GM23248 (cell line): ENCODE measurements at regions not wholly inside any gene's neighbourhood (a gene's known extent, or its start where the extent isn't known, plus 50 kb on each side); places are given as distances from the start of the nearest gene placed in this dataset.

Experiments
- DNase-seq: peaks from one replicate; pipeline ENCODE4 v3.0.0-alpha.2; 2015
- H2AFZ ChIP-seq: fragments of 200-600 bp; sonication (generic); 2 replicates; pipeline ENCODE4 v1.6.1; 2016; ENCODE audit warnings: antibody characterized with exemption
- H3F3A ChIP-seq: fragments of 200-600 bp; sonication (generic); 2 replicates; pipeline ENCODE4 v1.6.1; 2016; ENCODE audit warnings: mild to moderate bottlenecking, antibody characterized with exemption, mixed run types; ENCODE audit not compliant: insufficient read depth
- H3K27ac ChIP-seq: fragments of 200-600 bp; sonication (generic); 2 replicates; pipeline ENCODE4 v1.5.1; 2016; ENCODE audit warnings: mild to moderate bottlenecking
- H3K27me3 ChIP-seq: fragments of 200-600 bp; sonication (generic); replicated peaks from 2 replicates; pipeline ENCODE4 v1.6.1; 2016; ENCODE audit warnings: mild to moderate bottlenecking; ENCODE audit not compliant: insufficient read depth
- H3K36me3 ChIP-seq: fragments of 200-600 bp; sonication (generic); 2 replicates; pipeline ENCODE4 v1.6.1; 2016; ENCODE audit warnings: low read depth, mild to moderate bottlenecking
- H3K4me1 ChIP-seq: fragments of 200-600 bp; sonication (generic); 2 replicates; pipeline ENCODE4 v1.6.1; 2016; ENCODE audit warnings: mild to moderate bottlenecking; ENCODE audit not compliant: insufficient read depth
- H3K4me2 ChIP-seq: fragments of 200-600 bp; sonication (generic); one replicate; pipeline ENCODE4 v1.6.1; 2016; ENCODE audit warnings: mild to moderate bottlenecking; ENCODE audit not compliant: unreplicated experiment
- H3K4me3 ChIP-seq: fragments of 200-600 bp; sonication (generic); 2 replicates; pipeline ENCODE4 v1.5.1; 2016; ENCODE audit warnings: mild to moderate bottlenecking
- H3K79me2 ChIP-seq: fragments of 200-600 bp; sonication (generic); 2 replicates; pipeline ENCODE4 v1.6.1; 2016; ENCODE audit warnings: mild to moderate bottlenecking; ENCODE audit not compliant: insufficient read depth
- H3K9ac ChIP-seq: fragments of 200-600 bp; sonication (generic); 2 replicates; pipeline ENCODE4 v1.6.1; 2016; ENCODE audit warnings: mild to moderate bottlenecking
- H3K9me2 ChIP-seq: fragments of 200-600 bp; sonication (generic); 2 replicates; pipeline ENCODE4 v1.6.1; 2016; ENCODE audit warnings: mixed run types, mild to moderate bottlenecking, moderate library complexity; ENCODE audit not compliant: insufficient read depth
- H3K9me3 ChIP-seq: fragments of 200-600 bp; sonication (generic); one replicate; pipeline ENCODE4 v1.6.1; 2017; ENCODE audit warnings: low read depth
- H4K20me1 ChIP-seq: fragments of 200-600 bp; sonication (generic); 2 replicates; pipeline ENCODE4 v1.6.0; 2016; ENCODE audit not compliant: insufficient read depth
- EZH2 ChIP-seq: fragments of 200-600 bp; sonication (generic); IDR thresholded peaks from 2 replicates; pipeline ENCODE4 v1.6.1; 2018; ENCODE audit warnings: antibody characterized with exemption, mild to moderate bottlenecking; ENCODE audit not compliant: insufficient read depth, poor library complexity, severe bottlenecking
- EZH2phosphoT487 ChIP-seq: fragments of 200-600 bp; sonication (generic); IDR thresholded peaks from 2 replicates; pipeline ENCODE4 v1.6.1; 2018; ENCODE audit warnings: antibody characterized with exemption, moderate library complexity, mild to moderate bottlenecking, low read depth; ENCODE audit not compliant: insufficient read depth
- WGBS, 2 experiments: methylation state at CpG; one replicate each; pipeline ENCODE4 v1.1.6; 2015 to 2017; ENCODE audit warnings: low lambda C conversion rate in 2 of 2, low coverage in 1 of 2; ENCODE audit errors: missing lambda C conversion rate in 2 of 2; 5-methylcytosine and 5-hydroxymethylcytosine counted together
- in situ Hi-C: fragments of 300-500 bp; cut with MboI; formaldehyde crosslinking; loops from 2 replicates; pipeline ENCODE4 v1.15.0; 2020

GRCh38 chr20:24833592-24833991 is 115.5 kb upstream of the CST7 start:
- Histone ChIP-seq H3K4me3 (no peak overlapping the region), H3K9me2 (no peaks in the 10 kb centered on the region), H3K36me3 (no peaks in the 10 kb centered on the region), H3K9ac (no peak overlapping the region), H3K79me2 (no peaks in the 10 kb centered on the region), H3K9me3 (no peaks in the 10 kb centered on the region), H4K20me1 (no peaks in the 10 kb centered on the region), H3K4me2 (no peak overlapping the region), H3K27ac (no peak overlapping the region), H3K27me3 (0 out of 2 replicates have a peak, but pooled peaks cover 6% of the 10 kb centered on the region), H3F3A (peaks cover 7% of the 10 kb centered on the region; the same call in 1 of the 2 replicates), H3K4me1 (peaks cover 11% of the 10 kb centered on the region; the same call in 1 of the 2 replicates), H2AFZ (no peak overlapping the region)
- DNase-seq: no peak
- TF ChIP-seq EZH2phosphoT487 (no peak), EZH2 (no peak)
- in situ Hi-C loops: no loop called here
- 61 to 65% methylated on average over 6 of the region's 6 CpGs for WGBS, 2 experiments

GRCh38 chr20:24834310-24834709 is 114.8 kb upstream of the CST7 start:
- Histone ChIP-seq H3K9me2 (no peaks in the 10 kb centered on the region), H3K4me2 (no peak overlapping the region), H3K9me3 (no peaks in the 10 kb centered on the region), H2AFZ (no peak overlapping the region), H3K4me1 (peaks cover 19% of the 10 kb centered on the region), H3K4me3 (no peak overlapping the region), H4K20me1 (no peaks in the 10 kb centered on the region), H3K9ac (no peak overlapping the region), H3K79me2 (no peaks in the 10 kb centered on the region), H3F3A (peaks cover 12% of the 10 kb centered on the region; the same call in 1 of the 2 replicates), H3K36me3 (no peaks in the 10 kb centered on the region), H3K27ac (no peak overlapping the region), H3K27me3 (0 out of 2 replicates have a peak, but pooled peaks cover 6% of the 10 kb centered on the region)
- no peak for TF ChIP-seq EZH2
- TF ChIP-seq EZH2phosphoT487: no peak
- in situ Hi-C loops: no loop called here
- no peak for DNase-seq
- WGBS, 2 experiments: 81 to 85% methylated on average over 1 of the region's 1 CpG

GRCh38 chr20:24835195-24835594 is 113.9 kb upstream of the CST7 start:
- no peak for DNase-seq
- H3K36me3 ChIP-seq: no peaks in the 10 kb centered on the region
- H3K9me2 ChIP-seq: no peaks in the 10 kb centered on the region
- TF ChIP-seq EZH2phosphoT487: no peak
- TF ChIP-seq EZH2: no peak
- in situ Hi-C loops: no loop called here
- H3K4me1 ChIP-seq: peaks cover 23% of the 10 kb centered on the region
- peaks cover 16% of the 10 kb centered on the region; the same call in 1 of the 2 replicates for H3F3A ChIP-seq
- WGBS, 2 experiments: 66 to 69% methylated on average over 5 of the region's 5 CpGs
- no peaks in the 10 kb centered on the region for H4K20me1 ChIP-seq
- no peak overlapping the region for H3K4me3 ChIP-seq
- no peak overlapping the region for H3K4me2 ChIP-seq
- H3K9me3 ChIP-seq: no peaks in the 10 kb centered on the region
- H3K27ac ChIP-seq: no peak overlapping the region
- no peak overlapping the region for H3K9ac ChIP-seq
- no peaks in the 10 kb centered on the region for H3K79me2 ChIP-seq
- H2AFZ ChIP-seq: no peak overlapping the region
- H3K27me3 ChIP-seq: peaks cover 6% of the 10 kb centered on the region; the same call in 1 of the 2 replicates

GRCh38 chr20:24836041-24836533 is 113.0 kb upstream of the CST7 start:
- in situ Hi-C loops: no loop called here
- Histone ChIP-seq H3K9me2 (no peaks in the 10 kb centered on the region), H3K79me2 (no peaks in the 10 kb centered on the region), H3K4me2 (no peak overlapping the region), H3K4me1 (peaks cover 23% of the 10 kb centered on the region), H3K4me3 (no peak overlapping the region), H2AFZ (no peak overlapping the region), H3K9me3 (no peaks in the 10 kb centered on the region), H3K9ac (no peak overlapping the region), H3K27ac (no peak overlapping the region), H3K36me3 (no peaks in the 10 kb centered on the region), H3F3A (peaks cover 16% of the 10 kb centered on the region; the same call in 1 of the 2 replicates), H3K27me3 (peaks cover 11% of the 10 kb centered on the region; the same call in 1 of the 2 replicates), H4K20me1 (no peaks in the 10 kb centered on the region)
- DNase-seq: no peak
- no peak for TF ChIP-seq EZH2
- 75 to 77% methylated on average over 3 of the region's 3 CpGs for WGBS, 2 experiments
